ENCODE measurements at regions not wholly inside any gene's neighbourhood (a gene's known extent, or its start where the extent isn't known, plus 50 kb on each side); places are given as distances from the start of the nearest gene placed in this dataset.

DNA sequence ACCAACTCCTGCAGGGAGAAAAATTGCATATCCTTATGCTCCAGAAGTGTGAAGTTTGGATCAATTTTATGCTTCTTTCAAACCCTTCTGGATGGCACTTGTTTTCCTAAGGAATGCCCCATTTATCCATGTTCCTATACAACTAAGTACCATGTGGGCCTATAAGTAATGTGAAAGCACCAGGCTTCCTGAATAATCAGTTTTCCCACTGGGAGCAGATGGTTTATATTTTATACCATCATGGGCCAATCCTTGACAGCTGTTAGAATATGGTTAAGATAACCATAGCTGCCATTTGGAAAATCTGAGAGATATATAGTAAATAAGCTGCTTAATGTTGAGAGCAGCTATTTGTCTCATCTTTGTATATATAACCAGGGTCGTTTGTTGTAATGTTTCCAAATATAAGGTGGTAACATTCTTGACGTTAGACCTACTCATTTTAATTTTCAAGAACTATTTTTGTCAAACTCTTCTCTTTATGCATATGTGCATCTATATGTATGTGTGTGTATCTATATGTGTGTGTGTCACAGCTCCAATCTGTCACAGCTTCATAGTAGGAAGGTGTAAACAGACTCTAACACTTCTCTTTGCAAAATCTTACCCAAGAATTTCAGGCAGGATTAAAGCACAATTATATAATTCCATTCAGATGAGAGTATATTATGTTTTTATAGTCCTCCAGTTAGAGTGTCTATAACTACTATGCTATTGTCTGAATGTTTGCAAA is 458.7 kb upstream of the GCFC2 start:
- DNase-seq (ENCODE audit: low read depth, low spot score) = no peak
- TF ChIP-seq, protein P1, sequence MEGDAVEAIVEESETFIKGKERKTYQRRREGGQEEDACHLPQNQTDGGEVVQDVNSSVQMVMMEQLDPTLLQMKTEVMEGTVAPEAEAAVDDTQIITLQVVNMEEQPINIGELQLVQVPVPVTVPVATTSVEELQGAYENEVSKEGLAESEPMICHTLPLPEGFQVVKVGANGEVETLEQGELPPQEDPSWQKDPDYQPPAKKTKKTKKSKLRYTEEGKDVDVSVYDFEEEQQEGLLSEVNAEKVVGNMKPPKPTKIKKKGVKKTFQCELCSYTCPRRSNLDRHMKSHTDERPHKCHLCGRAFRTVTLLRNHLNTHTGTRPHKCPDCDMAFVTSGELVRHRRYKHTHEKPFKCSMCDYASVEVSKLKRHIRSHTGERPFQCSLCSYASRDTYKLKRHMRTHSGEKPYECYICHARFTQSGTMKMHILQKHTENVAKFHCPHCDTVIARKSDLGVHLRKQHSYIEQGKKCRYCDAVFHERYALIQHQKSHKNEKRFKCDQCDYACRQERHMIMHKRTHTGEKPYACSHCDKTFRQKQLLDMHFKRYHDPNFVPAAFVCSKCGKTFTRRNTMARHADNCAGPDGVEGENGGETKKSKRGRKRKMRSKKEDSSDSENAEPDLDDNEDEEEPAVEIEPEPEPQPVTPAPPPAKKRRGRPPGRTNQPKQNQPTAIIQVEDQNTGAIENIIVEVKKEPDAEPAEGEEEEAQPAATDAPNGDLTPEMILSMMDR (IDR thresholded peaks at IDR 0.05; ENCODE audit: insufficient read depth, low read length, missing control alignments) = no peak
- CTCF ChIA-PET = no interaction called here
- no peak overlapping the region for H3K4me3 ChIP-seq (ENCODE audit: low read depth, low read length)
- POLR2A ChIA-PET = no interaction called here

DNA sequence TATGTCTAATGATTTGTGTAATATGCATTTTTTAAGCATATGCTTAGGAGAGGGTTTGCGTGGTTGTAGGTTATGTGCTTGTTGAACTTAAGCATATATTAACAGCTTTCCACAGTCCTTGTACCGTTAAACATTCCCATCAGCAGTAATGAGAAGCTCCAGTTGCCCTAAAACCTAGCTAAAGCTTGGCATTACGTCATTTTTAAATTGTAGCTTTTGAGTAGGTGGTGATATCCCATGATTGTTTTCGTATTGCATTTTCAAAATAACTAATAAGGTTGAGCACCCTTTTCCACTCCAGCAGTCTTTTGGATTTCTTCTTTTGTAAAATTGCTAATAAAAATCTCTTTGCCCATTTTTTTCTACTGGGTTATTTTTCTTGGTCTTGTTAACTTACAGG is 453.1 kb upstream of the GCFC2 start:
- no peak for DNase-seq (ENCODE audit: low read depth, low spot score)
- POLR2A ChIA-PET = no interaction called here
- CTCF ChIA-PET = no interaction called here
- TF ChIP-seq, protein P1 (IDR thresholded peaks at IDR 0.05; ENCODE audit: insufficient read depth, low read length, missing control alignments) = no peak
- no peak overlapping the region for H3K4me3 ChIP-seq (ENCODE audit: low read depth, low read length)

DNA sequence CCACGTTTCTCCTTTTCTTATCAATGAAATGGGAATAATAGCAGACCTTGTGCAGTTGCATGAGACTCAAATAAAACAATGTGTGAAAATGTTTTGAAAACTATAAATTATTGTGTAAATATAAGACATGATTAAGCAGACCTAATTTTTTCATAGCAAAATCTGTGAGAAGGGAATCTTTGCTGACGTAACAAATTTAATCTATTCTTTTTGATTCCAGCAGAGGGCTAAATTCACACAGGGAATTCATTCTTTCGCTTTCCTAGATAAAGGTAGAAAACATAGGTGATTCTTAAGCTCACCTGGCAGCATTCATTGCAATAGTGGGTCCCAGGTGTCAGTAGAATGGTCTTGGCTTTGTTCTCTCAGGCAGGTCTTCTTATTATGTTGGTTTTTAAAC is 450.0 kb upstream of the GCFC2 start:
- CTCF ChIA-PET = no interaction called here
- no peak overlapping the region for H3K4me3 ChIP-seq (ENCODE audit: low read depth, low read length)
- DNase-seq (ENCODE audit: low read depth, low spot score) = no peak
- TF ChIP-seq, protein P1 (IDR thresholded peaks at IDR 0.05; ENCODE audit: insufficient read depth, low read length, missing control alignments) = no peak
- POLR2A ChIA-PET = no interaction called here

DNA sequence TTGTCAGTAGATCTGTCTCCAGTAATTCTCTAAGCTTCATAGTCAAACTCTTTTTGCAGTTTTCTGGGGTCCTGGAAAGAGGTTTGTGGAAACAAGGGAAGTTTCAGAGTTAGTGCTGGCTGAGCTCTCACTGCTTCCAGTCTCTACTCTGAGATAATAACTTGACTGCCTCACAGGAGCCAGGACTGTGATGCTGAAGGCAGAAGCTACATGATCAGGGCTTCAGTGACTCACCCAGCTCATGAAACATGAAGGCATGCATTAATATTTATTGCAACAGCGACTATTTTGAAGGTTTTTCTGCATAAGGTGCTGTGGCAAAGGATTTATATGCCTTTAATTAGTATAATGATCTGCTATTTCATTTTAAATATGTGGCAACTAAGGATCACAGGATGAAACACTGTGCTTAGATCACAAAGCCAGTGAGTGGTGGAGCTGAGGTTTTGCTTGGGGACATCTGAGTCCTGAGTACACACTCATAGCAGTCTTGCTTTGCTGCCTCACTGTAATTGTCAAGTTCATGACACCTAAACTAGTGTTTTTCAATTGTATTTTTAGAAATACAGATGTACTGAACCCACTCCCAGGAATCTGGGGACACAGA is 448.4 kb upstream of the GCFC2 start:
- DNase-seq (ENCODE audit: low read depth, low spot score) = no peak
- H3K4me3 ChIP-seq (ENCODE audit: low read depth, low read length) = no peak overlapping the region
- CTCF ChIA-PET = no interaction called here
- TF ChIP-seq, protein P1 (IDR thresholded peaks at IDR 0.05; ENCODE audit: insufficient read depth, low read length, missing control alignments) = no peak
- POLR2A ChIA-PET = no interaction called here

DNA sequence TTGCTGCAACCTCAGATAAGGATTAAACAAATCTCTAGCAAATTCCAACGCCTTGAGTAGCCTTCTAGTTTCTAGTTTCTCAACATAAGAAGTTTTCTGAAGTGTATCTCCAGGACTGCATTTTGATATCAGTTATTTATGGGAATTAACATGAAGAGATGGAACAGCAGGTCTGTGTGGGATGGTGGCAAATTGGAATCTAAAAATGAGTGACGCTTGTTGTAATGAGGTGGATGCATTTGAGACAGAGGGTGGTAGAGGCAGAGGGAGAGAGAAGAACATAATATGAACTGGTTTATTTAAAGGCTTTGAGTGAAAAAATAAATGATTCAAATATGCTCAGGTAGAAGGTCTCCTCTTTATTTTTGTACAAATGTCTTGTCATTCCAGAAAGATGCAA is 446.8 kb upstream of the GCFC2 start:
- CTCF ChIA-PET = no interaction called here
- H3K4me3 ChIP-seq (ENCODE audit: low read depth, low read length) = no peak overlapping the region
- POLR2A ChIA-PET = no interaction called here
- DNase-seq (ENCODE audit: low read depth, low spot score) = no peak
- TF ChIP-seq, protein P1 (IDR thresholded peaks at IDR 0.05; ENCODE audit: insufficient read depth, low read length, missing control alignments) = no peak

DNA sequence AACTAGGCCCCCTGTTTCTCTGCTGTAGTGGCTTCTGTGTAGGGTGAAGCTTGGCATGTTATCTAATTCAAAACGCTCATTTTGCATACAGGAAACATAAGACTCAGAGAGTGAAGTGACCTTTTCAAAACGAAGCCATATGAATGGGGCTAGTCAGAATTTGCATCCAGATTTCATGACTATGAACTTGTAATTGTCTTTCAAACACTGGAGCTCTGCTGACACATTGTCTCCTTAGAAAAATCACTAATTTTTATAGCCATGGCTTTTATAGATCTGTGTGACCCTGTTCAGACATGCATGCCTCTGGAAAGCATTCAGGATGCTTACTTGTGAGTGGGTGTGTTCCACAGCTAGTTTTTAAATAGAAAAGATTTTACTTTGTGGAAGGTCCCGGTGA is 444.3 kb upstream of the GCFC2 start:
- TF ChIP-seq, protein P1 (IDR thresholded peaks at IDR 0.05; ENCODE audit: insufficient read depth, low read length, missing control alignments) = no peak
- H3K4me3 ChIP-seq (ENCODE audit: low read depth, low read length) = no peak overlapping the region
- CTCF ChIA-PET = no interaction called here
- no peak for DNase-seq (ENCODE audit: low read depth, low spot score)
- POLR2A ChIA-PET = no interaction called here
